ENCODE measurements at regions not wholly inside any gene's neighbourhood (a gene's known extent, or its start where the extent isn't known, plus 50 kb on each side); places are given as distances from the start of the nearest gene placed in this dataset.

- TF ChIP-seq, protein P1, sequence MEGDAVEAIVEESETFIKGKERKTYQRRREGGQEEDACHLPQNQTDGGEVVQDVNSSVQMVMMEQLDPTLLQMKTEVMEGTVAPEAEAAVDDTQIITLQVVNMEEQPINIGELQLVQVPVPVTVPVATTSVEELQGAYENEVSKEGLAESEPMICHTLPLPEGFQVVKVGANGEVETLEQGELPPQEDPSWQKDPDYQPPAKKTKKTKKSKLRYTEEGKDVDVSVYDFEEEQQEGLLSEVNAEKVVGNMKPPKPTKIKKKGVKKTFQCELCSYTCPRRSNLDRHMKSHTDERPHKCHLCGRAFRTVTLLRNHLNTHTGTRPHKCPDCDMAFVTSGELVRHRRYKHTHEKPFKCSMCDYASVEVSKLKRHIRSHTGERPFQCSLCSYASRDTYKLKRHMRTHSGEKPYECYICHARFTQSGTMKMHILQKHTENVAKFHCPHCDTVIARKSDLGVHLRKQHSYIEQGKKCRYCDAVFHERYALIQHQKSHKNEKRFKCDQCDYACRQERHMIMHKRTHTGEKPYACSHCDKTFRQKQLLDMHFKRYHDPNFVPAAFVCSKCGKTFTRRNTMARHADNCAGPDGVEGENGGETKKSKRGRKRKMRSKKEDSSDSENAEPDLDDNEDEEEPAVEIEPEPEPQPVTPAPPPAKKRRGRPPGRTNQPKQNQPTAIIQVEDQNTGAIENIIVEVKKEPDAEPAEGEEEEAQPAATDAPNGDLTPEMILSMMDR (conservative IDR thresholded peaks at IDR 0.05 in 1 of 2, IDR thresholded peaks at IDR 0.05 in 1 of 2; ENCODE audit: extremely low read depth in 1 of 2, insufficient read depth in 1 of 2, low read depth in 1 of 2, low read length in 2 of 2): no peak
- no peak for TF ChIP-seq EZH2 (IDR thresholded peaks at IDR 0.05; ENCODE audit: borderline replicate concordance, low read length)
Observed at GRCh38 chr18:39487932-39488331, 1922.3 kb upstream of the CELF4 start.
